GM13977 (cell line): ENCODE measurements at regions not wholly inside any gene's neighbourhood (a gene's known extent, or its start where the extent isn't known, plus 50 kb on each side); places are given as distances from the start of the nearest gene placed in this dataset.

ENCODE experiments used
- DNase-seq: peaks from one replicate; pipeline ENCODE4 v3.0.0; 2012; ENCODE audit warnings: low spot score
- CTCF ChIP-seq: IDR thresholded peaks from 2 replicates; pipeline ENCODE4 v1.5.1; 2012; ENCODE audit warnings: mild to moderate bottlenecking, control low read depth; ENCODE audit not compliant: insufficient read depth; ENCODE audit errors: extremely low read depth, missing control alignments
- in situ Hi-C: fragments of 300-500 bp; cut with MboI; formaldehyde crosslinking; loops from one replicate; pipeline ENCODE4 v1.12.0; 2022; ENCODE audit warnings: low sequenced_read_pairs, low pct_unique_long_range_greater_than_20kb, mixed read lengths, inconsistent platforms; ENCODE audit not compliant: unreplicated experiment

GRCh38 chr12:58459191-58459590 is 461.1 kb downstream of the LRIG3 start:
- TF ChIP-seq CTCF: no peak
- no peak for DNase-seq
- in situ Hi-C loops: no loop called here

- no peak for DNase-seq
- TF ChIP-seq CTCF: no peak
- in situ Hi-C loops: no loop called here
Measured at GRCh38 chr12:58463051-58463450, 457.3 kb downstream of the LRIG3 start.

GRCh38 chr12:58465418-58465817 is 454.9 kb downstream of the LRIG3 start:
- DNase-seq: no peak
- TF ChIP-seq CTCF: no peak
- in situ Hi-C loops: no loop called here

- in situ Hi-C loops: no loop called here
- peak; percentile 16 for DNase-seq
- no peak for TF ChIP-seq CTCF
Measured at GRCh38 chr12:58470266-58471010, 449.9 kb downstream of the LRIG3 start.

- in situ Hi-C loops: no loop called here
- no peak for DNase-seq
- TF ChIP-seq CTCF: no peak
Measured at GRCh38 chr12:58479401-58479800, 440.9 kb downstream of the LRIG3 start.

GRCh38 chr12:58481811-58482210 is 438.5 kb downstream of the LRIG3 start:
- no peak for TF ChIP-seq CTCF
- in situ Hi-C loops: no loop called here
- DNase-seq: no peak
